HS-27A (cell line): ENCODE measurements at regions not wholly inside any gene's neighbourhood (a gene's known extent, or its start where the extent isn't known, plus 50 kb on each side); places are given as distances from the start of the nearest gene placed in this dataset.

Experiments
- DNase-seq: peaks from one replicate; pipeline ENCODE4 v3.0.0-alpha.2; 2012; ENCODE audit warnings: low read depth, missing footprints

DNA sequence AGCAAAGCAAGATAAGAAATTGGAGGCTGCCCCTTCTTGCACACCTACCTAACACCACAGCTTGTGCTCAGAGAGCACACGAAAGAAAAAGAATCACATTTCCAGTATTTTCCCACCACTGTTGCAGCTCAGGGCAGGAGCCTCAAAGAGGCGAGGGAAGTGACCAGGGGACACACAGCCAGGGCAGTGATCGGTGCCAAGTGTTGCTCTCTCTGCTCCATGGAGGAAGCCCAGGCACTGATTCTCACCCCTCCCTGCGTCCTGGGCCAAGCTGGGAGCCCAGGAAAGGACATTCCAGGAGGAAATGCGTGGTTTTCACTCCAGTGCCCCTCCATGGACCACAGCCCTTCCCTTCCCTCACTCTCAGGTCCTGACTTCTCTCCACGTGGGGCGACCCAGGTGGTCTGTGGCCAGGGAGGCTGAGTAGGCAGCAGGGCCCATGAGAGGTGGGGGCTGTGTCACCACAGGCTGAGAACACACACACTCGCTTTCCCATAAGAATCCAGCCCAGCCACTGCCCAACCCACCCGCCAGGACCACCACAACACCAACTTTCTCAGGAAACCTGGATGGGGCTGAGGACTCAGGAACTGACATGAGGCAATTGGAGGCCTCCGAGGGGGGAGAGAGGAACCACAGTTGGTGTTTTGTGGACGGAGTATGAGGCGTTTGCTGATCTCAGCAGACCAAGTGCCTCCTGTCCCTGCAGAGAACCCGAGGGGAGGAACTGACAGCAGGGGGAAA lies 81.7 kb upstream of the MAFB start:
- DNase-seq = no peak

DNA sequence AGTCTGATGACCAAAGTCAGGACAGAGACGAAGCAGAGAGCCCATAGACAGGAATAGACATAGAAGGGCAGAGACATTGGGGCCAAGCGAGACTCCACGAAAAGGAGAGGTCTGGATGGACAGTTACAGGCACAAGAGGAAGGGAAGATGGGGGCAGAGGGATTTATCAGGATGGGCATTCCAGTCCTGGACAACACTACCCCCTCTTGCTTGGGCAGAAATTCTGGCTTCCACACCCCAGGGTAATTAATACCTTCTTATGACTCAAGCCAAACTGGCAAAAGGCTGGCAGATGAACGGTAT lies 82.2 kb upstream of the MAFB start:
- no peak for DNase-seq

DNA sequence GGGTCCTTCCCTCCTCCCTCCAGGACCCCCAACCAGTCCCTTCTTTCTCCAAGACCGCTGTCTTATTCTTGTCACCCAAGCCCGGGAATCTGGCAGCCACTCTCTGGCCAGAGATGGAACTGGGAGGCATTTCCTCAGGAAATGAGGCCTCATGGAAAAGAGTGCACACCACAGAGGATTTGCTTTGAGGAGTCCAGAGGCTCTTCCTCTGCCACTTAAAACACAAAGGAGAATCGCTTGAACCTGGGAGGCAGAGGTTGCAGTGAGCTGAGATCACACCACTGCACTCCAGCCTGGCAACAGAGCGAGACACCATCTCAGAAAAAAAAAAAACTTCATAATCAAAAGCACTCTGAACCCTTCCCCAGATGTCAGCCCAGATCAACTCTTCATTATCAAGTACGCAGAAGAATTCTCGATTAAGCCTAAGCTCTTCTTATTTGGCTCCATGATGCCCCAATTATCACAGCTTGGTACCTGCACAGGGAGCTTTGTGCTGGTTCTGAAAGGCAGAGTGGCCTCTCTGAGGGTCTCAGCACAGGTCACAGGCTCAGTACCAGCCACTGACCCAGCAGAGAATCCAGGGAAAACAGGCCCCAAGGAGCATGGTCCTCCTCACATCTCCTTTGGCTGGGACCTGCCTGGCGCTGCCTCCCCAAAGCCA lies 82.9 kb upstream of the MAFB start:
- no peak for DNase-seq

DNA sequence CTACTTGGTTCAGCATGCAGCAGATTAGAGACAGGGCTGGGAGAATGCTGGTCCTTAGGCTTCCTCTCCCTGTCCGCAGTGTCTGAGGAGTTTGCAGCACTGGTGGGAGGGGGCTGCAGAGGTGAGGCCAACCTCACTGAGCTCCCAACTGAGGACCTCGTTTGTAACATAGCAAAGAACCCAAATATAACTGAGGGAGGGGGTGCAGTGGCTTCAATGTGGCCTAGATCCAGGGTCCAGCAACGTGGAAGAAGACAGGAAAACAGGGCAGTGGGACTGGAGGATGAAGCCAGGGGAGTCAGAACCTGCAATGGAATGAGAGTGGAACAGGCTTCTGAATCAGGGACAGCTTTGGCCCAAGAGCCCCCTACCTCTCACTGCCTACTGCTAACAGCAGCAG lies 84.3 kb upstream of the MAFB start:
- DNase-seq = no peak

DNA sequence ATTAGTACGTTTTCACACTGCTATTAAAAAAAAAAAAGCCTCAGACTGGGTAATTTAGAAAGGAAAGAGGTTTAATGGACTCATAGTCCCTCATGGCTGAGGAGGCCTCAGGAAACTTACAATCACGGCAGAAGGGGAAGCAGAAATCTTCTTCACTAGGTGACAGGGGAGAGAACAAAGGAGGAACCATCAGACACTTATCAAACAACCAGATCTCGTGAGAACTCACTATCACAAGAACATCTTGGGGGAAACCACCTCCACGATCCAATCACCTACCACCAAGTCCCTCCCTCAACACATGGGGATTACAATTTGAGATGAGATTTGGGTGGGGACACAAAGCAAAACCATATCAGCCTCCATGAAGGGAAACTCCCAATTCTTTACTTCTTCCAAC lies 85.2 kb upstream of the MAFB start:
- DNase-seq = no peak

DNA sequence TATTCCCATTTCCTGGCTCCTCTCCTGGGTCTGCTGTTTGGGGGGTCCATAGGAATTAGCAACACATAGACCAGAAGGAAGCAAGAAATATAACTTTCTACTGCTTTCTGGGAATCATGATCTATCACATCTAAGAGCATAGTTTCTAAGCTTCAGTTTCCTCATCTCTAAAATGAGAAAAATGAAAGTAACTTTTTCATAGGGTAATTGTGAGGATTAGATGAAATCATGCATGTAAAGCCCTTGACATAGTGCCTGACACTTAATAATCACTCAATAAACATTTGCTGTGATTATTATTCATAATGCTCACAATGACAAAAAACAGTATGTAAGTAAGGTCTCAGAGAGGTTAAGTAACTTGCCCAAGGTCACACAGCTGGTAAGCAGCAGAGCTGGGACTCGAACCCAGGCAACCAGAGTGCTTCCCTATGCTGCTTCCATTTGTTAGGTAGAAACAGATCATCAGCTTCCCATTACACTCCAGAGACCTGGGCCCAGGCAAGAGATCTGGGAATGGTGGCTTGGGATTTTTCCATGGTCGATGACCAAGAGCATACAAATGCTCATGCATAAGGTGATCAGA lies 86.6 kb upstream of the MAFB start:
- no peak for DNase-seq

DNA sequence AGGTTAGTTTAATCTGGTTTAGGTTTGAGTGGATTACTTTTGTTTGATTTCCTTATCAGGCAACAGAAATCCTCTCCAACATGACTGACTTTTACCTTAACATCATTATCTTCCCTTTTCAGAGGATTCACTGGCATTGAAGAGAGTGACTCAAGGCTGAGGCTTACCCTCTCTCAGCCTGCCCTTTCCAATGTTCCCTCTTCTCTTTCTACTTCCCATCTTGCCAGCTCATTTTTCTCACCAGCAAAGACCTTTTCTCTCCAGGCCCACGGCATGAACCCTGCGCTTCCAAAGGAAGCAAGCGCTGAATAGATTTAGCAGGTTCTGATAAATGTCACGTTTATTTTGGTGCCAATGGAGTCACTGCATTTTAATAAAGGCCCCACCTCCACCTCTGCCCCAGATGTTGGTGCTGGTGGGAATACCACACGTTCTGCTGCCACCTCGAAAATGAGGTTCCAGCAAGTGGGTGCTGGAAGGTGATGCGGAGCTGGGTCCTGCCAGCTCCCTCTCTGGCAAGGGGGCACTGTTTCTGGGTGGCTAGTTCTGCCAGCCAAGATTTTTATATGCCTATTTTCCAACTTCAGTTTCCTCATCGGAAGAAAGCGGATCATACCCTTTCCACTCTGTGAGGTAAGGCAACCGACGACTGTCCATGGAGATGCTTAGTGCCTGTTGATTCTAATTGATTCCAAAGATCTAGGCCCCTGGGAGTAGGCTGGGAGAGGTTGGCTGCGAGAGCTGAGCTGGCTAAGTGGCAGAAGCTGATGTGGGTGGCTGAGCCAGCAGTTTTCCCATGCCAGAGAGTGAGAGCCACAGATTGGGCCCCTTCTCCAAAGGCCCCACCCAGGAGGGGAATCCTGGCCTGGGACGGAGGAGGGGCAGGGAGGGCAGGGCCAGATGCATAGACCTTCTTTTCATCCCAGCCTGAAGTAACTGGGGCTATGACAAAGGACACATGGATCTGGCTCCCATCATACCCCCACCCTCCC lies 87.7 kb upstream of the MAFB start:
- DNase-seq = no peak

DNA sequence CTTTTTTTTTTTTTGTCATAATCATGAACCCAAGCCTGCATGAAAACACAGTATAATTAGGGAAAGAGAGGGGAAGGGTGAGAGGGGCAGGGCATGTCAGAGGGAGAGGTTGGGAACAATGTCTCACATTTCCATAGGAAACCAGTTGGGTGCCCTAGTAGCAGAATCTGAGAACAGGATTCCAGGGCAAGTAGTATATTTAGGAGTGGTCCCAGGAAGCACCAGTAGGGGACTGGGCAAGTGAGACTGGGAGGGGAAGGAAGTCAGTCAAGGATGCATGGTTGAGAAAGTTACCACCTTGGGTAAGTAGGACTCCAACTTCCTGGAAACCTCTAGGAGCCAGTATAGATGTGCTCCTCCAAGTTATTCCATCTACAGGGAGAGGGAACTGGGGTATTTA lies 88.6 kb upstream of the MAFB start:
- no peak for DNase-seq

DNA sequence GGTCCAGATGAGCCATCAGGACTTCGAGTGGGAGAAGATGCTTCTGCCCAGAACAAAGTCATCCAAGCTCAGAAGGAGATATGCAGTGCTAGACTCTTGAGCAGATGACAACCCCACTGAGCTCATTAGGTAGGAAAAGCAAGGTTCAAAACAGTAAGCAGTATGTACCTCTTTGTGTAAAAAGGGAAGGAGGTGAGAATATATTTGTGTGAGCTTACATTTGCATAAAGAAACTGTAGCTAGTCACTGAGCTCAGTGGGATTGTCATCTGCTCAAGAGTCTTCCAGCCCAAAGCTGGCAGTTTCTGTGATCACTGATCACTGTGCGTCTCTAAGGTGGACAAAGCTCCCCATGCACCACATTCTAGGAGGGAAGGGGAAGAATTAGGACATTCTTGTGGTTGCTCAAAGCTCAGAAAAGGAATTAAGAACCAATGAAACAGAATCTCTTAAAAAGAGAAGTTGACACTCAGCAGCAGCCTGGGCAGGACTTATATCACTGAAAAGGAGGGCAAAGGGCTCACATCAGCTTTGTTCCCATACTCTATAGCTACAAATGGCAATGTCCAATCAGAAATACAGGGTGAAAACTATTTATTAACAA lies 90.0 kb upstream of the MAFB start:
- no peak for DNase-seq

DNA sequence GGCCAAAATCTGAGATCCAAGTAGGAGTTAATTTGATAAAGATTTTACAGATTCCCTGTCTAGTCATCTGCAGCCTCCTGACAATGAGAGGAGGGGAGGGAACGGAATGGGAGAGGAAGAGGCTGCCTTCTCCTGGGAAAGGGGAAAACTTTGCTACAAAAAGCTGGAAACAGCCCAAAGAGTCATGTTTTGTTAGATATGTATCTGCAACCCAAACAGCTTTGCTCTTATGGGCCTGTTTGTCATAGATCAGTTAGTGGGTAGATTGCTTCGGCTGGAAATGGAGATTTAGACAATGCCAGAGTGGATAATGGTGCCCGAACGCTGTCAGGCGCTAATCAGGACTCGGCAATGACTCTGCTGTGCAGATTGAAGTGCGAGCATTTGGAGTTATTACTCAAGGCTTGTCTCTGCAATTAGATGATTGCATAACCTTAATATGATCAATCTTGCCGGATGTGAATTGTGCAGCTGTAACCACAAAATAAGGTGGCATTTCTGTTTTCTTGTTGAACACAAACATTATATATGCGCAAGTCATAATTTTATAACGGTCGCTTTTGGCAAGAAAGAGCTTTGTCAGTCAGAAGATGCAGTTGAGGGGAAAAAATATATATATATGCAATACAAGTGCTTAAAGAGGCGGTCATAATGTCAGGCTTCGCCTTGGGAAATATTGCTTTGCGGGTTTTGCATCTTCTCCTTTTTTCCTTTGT lies 92.4 kb upstream of the MAFB start:
- DNase-seq = no peak

DNA sequence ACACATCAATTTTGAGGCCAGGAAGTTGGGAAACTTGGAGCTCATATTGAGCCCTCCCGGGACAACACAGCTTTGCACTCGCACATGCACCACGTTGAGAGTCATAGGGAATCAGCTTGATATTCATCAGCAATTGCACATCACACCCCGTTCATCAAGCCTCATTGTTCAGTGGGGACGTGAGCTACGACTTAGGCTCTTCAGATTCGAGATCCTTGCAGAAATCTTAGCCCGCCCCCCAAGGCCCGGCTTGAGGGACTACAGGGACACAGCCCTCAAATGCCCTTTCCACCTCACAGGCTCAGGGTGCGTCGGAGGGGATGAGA lies 93.0 kb upstream of the MAFB start:
- DNase-seq = no peak

DNA sequence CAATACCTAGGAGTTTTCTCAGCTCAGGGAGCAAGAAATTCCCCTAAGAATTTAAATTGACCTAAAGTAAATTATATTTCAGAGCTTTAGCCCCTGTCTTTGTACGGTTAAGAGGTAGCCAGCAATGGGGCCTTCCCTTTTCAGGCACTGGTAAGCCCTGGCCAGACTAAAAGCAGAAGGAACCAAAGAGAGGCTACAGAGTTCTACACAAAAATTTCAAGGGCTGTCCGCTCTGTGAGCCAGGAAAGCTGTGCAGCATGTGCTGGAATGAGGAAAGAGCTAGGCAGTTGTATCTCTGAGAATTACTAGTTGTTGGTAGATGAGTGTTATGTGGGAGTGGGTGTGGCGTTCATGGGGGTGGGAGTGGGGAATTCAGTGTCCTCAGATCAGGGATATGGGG lies 96.3 kb upstream of the MAFB start:
- no peak for DNase-seq

DNA sequence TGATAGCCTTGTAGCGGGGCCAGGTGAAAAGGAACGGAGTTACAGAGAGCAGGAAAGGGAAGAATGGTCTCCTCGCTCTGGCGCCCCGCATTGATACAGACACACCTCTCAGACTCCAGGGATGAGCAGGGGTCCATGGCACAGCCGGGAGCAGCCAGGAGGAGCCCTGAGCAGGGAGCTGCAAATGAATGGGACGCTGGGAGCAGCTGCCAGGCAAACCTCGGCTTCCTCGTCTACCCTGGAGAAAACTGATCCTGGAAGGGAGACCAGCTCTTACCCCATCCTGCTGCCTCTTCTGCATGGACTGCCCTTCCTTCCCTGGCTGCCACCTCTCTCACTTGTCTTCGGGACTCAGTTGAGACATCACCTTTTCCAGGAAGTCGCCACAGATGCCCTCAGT lies 97.3 kb upstream of the MAFB start:
- DNase-seq = no peak

DNA sequence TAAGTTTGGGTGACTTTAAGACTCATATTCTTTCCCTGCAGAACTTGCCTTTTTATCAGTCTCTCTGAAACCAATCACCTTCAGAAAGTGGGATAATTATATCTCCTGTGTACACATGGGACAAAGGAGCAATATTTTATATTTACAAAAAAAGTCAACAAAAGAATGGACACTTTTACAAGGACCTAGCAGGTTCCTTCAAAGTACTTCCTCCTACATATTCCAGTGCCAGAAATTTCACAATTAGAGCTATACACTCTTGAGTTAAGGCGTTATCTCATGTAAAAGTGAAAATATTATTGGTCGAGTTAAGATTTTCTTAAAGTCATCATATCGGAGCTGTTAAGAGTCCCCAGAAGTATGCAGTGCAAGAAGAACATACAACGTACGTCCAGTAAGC lies 98.9 kb upstream of the MAFB start:
- no peak for DNase-seq

DNA sequence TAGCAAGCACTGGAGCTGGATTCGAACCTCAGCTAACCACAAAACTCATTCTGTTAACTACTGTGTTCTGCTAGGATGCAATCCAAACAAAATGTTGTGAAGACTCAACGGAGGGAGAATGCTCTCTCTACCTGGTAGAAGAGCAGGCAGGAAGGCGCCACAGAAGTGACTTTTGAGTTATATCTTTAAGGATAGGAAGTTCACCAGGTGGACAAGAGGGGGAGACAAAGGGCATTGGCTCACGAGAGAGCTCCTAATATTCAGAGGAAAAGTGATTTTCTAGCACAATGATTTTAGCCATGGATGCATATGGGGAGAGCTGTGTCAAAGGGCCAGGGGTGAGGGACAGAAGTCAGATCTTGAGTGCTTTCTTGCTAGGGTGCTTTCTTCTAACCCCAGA lies 108.4 kb upstream of the MAFB start:
- DNase-seq = no peak

DNA sequence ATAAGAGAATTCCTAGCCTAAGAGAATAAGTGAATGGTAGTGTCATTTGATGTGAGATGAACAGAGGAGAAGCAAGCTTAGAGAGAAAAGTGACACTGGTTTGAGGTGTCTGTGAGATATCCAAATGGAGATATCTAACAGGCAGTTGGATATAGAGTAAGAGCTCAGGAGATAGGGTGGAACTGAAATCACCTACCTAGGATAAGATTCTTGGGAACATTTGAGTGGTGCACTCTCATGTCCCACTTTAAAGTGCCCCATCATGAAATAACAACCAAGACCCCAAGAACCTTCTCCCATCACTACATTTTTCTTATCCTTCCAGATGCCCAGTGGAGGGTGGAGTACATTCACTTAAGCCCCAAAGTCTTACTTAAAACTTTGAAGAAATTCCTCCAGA lies 109.0 kb upstream of the MAFB start:
- no peak for DNase-seq

DNA sequence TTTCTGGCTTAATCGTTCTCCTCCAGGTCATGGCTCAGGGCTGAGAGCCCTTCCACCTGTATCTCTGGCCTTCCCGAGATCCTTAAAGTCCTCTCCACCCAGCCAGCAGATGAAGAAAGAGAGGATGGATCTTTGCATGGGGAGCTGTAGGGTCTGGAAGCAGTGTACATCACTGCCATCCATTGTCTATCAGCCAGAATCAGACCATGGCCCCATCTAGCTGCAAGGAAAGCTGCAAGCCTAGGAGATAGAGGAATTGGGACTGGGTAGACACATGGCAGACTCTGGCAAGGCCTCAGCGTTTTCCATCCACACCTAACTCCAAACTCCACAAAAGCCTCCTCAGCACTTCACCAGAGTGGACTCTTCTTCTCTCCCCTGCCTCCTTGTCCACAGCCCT lies 113.8 kb upstream of the MAFB start:
- no peak for DNase-seq

DNA sequence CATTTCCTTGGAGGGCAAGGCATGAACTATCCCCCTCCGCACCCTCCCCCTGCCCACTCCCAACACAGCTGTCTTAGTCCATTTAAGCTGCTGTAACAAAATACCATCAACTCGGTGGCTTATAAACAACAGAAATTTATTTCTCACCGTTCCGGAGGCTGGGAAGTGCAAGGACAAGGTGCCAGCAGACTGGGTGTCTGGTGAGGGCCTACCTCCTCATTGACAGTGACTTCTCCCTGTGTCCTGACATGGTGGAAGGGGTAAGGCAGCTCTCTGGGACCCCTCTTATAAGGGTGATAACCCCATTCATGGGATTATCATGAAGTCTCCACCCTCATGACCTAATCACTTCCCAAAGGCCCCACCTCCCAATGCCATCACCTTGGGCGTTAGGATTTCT lies 114.3 kb upstream of the MAFB start:
- DNase-seq = no peak

DNA sequence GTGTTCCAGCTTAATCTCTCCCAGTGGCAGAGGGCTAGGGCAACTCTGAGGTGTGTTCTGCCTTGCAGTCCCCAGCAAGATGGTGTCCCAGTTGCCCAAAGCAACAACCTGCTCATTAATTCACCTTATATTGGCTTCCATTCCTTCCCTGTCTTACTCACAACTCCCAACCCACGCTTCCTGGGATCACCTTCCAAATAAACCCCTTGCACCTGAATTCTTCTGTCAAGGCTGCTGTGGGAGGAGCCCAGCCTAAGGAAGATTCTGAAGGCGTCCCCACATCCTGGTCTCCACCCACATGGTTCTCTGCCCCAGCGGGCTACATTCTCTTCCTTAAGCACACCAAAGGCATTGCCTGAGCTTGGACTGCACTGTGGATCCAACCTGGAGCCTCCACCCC lies 116.6 kb upstream of the MAFB start:
- DNase-seq = no peak

DNA sequence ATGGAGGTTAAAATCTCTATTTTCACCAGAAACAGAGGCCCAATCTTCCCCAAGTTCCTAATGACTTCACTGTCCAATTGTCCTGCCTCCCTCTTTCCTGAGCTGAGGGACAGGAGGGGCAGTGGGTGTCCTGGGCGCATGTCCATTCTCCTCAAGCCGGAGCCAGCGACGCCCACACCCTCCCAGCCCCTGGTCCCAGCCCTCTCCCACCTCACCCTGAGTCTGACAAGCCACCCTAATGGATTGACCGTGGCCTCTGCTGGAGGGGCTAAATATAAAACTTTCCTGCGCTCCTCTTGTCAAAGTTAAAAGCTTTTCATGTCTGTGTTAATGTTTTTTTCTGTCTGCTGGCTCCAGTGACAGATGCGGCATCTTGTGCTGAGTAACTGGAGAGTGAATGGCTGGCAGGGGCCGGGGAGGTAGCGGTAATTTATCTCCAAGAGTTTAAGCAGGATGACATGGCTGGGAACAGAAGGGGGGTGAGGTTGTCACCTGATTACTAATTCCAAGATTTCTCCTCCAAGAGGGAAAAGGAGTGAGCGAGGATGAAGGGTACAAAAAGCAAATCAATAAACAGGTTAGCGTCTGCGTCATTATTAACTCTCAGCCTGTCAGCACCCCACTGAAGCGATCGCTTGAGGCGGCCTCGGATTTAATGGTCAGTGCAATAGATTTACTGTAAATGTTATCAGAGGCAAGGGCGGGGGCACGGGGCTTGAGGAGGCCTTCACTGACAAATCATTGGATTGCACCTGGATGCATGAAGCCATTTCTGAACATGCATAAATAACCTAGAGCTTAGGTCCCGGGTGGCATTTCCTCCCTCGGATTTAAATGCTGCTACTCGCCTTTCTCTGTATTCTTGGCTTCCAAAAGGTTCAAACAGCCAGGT lies 118.1 kb upstream of the MAFB start:
- no peak for DNase-seq

DNA sequence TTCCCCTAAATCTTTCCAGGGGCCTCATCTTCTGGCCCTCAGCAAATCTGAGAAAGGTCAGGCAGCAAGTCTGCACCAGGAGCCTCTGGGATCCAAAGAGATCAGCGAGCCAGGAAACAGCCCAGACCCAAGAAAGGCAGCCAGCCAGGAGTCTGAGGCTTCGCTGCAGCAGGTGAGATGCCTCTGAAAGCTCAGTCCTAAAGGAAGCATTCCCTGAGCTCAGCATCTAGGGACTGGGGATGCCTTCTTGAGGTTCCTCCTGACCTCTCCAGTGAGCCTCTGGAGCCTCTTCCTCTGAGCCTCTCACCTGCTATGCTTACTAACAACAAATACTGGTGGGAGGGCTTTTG lies 118.8 kb upstream of the MAFB start:
- no peak for DNase-seq
